GM21526 (cell line): ENCODE measurements at regions not wholly inside any gene's neighbourhood (a gene's known extent, or its start where the extent isn't known, plus 50 kb on each side); places are given as distances from the start of the nearest gene placed in this dataset.

Experiments
- ATAC-seq: cut with Tn5 transposase; IDR thresholded peaks from one replicate; pipeline ENCODE4 v1.9.1; 2021; ENCODE audit warnings: moderate library complexity; ENCODE audit not compliant: unreplicated experiment, low FRiP score

DNA sequence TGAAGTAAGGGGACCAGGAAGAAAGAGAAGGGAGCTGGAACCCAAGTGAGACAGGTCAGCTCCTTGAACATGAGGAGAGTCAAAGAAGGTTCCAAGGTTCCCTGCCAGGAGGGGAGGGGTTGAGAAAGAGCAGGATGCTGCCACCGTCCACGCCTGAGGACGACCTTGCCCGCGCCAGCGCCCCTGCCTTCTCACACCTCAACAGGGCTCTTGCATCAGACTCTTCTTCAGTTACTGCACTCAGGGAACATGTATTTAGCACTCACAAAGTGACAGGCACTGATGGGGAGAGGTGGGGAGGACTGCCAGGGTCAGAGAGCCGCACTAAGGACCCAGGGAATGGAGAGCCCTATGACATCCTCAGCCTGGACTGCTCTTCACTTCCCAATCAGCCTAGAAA is 102.1 kb upstream of the NUDT4 start:
- ATAC-seq = no peak

DNA sequence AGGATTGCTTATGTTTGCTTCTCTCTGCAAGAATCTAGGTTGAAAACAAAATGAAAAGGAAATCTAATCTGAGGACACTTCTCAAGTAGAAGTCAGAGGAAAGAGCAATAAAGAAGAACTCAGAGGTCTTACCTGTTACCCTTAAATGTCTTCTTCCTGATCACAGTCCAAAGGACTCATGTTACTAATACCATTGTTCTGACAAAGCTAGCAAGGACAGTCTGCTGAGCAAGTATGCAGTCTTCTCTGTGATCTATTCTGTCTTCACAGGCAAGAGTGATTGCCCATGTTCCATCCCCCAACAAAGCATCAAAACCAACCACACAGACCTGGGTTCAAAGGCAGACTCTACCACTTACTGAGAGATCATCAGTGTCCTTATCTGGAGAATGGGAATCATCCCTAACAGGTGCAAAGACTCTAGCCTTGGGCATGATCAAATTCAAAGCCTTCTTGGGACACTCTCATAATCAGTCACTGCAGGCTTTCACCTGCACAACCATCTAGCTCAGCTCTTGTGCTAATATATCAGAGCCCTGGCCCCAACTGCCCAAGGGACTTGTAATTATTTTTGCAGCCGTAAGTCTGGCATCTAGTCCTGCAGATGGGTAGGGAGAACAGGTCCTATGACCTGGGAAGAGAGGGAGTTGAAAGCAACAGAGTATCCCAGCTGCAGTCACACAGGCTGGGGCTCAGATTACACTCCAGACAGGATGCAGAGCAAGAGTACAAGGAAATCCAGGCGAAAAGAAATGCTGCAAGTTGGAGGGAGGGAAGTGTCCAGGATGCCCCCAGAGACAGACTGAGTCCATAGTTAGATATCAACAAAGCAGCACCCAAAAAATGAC is 97.9 kb upstream of the NUDT4 start:
- no peak for ATAC-seq

DNA sequence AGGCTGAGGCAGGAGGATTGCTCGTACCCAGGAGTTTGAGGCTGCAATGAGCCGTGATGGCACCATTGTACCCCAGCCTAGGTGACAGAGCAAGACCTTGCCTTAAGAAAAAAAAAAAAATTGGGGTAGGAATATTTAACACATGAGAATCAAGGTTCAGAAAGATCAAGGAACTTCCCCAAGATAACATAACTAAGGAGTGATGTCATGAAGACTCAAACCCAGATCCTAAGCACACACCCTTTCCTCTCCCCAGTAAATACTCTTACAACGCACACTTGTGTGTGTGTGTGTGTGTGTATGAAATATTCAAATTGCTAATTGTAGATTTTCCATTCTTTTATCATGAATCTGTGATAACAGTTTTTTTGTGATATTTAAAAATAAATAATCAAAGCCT is 90.6 kb upstream of the NUDT4 start:
- no peak for ATAC-seq

DNA sequence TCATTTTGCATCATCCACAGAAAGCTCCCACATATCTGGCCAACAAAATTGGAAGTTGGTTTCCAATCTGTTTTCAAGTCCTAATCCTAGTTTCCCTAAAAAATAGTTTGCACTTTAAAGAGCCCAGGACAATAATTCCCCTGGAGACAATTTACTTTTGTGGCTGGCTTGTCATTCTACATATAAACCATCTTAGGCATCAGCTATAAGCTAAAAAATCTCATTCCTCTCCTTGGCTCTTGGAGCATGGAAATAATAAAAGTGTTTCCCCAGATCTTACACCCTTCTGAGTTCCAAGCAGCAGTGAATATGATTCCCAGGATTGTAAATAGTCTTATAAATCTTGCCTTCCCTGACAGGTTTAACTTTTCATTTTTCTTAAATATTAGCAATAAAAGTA is 89.1 kb upstream of the NUDT4 start:
- no peak for ATAC-seq

DNA sequence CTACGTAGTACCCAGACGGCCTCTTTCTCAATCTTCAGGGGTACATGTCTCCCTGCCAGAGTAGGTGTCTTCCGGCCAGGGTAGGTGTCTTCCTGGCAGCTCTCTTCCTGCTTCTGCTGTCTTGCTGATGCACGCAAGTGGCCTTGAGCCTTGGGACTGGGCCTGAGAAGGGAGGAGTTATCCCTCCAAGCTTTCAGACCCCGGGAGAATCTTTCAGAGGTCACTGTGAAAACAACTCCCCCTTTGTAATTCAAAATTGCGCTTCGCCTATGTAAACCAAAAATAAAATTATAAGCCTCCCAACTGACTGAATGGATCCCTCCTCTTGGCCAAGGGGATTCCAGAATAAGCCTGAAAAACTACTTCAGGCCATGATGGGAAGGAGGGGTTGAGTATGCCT is 87.3 kb upstream of the NUDT4 start:
- ATAC-seq = no peak

DNA sequence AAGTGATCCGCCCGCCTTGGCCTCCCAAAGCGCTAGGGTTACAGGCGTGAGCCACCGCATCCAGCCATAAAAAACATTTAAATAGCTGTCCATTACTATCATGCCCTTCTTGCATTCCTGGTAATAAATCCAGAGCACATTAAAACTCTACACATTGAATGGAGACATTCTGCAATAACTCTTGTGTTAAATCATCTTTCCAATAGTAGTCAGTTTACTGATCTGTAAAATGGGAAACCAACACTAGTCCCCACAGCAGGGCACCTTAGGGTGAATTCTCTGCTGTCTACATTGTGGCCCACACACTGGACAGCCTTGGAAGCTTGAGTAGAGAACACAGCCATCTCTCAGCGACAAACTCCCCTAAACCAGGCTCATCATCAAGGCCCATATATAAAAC is 85.5 kb upstream of the NUDT4 start:
- no peak for ATAC-seq

DNA sequence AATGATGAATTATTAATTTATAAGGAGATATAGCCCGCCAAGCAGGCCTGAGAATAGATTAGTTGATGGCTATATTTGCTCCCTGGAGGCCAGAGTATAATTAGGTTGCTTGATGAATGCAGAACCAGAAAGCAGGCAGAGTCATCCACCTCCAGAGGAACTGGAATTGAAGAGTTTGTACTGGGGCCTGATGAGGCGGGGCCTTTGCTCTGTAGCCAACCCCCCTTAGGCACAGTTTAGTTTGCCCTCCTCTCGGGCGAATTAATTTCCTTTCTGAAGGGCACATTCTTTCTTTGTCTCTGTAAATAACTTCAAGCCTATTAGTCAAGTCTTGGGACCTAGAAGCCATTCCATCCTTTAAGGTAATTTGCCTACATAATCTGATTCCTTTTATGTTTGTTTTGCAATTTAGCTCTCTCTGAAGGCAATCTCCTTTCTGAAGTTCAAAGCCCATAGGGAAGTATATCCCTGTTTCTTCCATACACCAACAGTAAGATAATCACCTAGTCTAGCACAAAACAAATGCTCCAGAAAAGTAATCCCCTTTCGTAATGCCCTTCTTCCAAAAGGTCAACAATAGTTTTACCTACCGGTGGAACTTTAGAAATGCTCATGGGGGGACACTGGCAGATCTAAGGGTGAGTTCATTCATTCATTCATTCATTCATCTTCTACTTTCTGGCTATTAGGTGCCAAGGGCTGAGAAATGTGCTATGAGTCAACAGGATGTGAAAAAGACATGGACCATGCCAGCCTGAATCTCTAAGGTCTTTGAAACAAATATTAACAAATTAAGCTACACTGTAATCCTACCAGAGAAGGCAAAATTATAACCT is 84.8 kb upstream of the NUDT4 start:
- ATAC-seq = no peak

DNA sequence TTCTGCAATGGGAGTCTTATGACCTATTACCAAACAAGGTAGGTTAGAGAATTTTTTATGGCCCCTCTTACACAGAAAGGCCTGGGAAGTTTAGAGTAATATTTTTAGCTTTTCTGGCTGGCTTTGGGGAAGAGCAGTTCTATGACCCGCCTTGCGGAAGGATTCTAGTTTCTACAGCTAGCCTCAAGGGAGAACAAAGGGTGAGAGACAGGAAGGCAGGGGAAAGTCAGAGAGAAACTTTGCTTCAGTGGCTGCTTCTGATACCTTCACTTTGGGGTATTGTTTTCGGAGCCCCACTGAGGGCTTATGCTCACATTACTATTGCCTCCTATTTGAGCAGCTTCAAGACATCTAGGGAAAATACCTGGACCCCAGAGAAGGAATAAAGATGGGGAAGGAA is 80.7 kb upstream of the NUDT4 start:
- peak; percentile 93 for ATAC-seq

DNA sequence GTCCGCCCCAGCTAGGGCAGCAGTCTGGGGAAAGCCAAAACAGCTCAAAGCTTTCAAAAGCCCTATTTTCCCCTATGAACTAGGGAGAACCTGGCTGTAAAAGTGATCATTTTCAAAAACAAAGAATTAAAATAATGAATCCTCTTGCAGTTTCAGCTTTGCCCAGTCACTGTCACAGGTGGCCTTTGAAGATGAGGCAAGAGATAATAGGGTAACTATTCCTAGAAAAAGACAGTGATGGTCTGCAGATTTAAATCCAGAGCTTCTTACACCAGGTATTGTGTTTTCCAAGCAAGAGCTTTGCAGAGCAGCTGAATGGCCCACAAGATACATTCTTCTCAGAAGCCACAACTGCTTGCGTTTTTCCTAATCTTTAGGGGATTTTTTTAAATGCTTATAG is 80.2 kb upstream of the NUDT4 start:
- no peak for ATAC-seq

DNA sequence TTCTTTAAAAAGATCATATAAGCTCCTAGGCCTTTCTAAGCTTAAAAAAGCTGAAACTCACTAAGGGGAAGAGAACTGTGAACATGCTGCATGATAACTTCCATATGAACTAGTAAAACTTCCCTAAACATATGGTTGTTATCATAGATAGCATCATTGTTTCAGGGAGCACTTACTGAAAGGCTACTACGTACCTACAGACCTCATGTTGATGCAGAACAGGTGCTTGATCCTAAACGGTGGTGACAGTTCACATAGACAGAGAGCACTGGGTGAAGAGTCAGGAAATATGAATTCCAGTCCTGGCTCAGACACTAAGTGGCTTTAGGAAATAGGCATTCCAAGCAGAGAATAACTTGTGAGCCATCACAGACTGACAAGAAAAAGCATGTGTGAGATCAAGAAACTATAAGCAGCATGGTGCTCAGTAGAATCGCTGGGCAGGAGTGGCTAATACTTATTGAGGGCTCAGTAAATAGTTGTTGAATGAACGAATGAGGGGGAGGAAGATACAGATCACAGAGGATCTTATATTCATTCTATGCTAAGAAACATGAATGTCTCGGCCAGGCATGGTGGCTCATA is 78.4 kb upstream of the NUDT4 start:
- ATAC-seq = no peak

DNA sequence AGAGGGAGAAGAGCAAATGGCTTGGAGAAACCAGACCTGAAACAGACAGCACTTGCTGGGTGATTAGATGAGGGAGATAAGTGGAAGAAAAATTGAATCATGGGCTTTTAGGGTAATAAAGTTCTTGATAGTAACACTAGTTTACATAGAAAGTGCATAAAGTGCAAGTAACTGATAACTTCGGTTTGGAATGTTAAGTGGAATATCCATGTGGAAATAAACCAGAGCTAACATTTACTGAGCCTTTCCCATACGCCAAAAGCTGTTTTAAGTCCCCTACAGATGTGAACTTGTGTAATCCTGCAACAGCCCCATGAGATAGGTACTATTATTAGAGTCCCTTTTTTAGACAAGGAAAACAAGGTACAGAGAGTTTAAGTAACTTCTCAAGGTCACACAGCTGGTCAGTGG is 77.1 kb upstream of the NUDT4 start:
- no peak for ATAC-seq

DNA sequence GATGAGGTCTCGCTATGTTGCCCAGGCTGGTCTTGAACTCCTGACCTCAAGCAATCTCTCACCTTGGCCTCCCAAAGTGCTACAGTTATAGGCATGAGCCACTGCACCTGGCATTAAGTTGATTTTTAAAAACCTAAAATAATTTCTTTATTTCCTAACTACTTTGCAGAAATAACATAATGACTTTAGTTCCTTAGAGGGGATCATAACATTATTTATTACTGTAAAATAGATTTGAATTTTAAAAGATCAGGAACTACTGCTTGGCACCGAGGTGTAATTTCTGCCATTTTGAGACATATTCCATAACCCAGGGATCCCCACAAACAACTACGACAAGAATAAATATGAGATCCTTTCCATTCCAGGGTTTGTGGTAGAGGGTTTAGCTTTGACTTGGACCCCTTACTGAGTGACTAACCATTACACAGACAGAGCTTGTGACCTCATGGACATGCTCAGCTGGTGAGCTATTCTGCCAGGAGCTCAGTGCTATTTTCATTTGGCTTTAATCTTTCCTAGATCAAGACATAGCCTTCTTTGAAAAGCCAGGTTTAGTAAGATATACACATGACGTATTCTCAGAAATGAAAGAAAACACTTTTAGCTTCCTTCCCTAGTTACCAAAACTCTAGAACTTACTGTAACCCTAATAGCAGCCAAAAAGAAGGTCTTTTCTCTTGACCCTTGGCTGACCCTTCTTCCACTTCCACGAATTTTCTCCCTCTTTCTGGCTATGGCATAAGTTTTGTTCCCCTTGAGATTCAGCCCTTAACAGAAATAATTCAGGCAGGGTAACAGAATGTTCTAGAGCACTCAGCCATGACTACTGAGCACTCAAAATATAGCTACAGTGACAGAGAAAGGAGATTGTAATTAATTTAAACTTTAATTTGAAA is 75.1 kb upstream of the NUDT4 start:
- no peak for ATAC-seq

DNA sequence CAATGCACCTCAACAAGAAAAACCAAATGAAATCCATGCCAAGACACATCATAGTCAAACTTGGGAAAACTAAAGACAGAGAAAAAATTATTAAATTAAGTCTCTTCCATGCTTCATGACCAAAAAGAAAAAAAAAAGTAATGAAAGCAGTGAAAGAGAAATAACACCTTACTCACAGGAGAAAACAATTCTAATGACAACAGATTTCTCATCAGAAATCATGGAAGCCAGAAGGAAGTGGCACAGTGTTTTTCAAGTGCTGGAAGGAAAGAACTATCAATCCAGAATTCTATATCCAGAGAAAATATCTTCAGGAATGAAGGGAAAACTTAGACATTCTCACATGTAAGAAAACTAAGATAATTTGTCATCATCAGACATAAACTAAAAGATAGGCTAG is 71.1 kb upstream of the NUDT4 start:
- ATAC-seq = no peak

DNA sequence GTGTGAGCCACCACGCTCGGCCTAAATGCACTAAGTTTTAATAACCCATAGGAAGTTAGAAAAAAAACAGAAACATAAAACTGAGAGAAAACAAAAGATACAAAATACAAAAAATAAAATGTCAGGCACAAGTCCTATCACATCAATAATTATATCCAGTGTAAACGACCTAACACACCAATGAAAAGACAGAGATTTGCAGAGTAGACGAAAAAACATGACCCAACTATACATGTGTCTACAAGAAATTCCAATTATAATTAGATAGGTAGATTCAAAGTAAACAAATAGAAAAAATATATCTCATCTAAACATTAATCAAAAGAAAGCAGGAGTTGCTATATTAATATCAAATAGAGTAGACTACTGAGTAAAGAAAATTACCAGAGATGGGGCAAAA is 69.4 kb upstream of the NUDT4 start:
- no peak for ATAC-seq

DNA sequence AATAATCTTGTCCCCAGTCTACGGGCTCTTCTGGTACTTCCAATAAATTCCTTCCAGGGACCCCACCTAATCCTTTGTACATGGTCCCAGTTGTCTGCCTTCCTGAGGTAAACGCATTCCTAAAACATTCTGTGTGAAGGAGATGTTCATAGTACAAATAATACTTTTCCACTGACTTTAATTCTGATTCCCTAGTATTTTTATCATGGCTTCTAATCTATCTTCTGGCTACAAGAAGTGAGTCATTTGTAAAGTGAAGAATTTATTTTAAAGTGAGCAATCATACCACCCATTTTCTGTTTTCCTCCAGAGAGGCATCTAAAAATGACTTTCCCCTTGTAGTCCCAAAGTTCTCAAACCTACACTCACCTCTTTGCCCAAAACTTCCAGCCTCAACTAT is 65.9 kb upstream of the NUDT4 start:
- ATAC-seq = no peak

DNA sequence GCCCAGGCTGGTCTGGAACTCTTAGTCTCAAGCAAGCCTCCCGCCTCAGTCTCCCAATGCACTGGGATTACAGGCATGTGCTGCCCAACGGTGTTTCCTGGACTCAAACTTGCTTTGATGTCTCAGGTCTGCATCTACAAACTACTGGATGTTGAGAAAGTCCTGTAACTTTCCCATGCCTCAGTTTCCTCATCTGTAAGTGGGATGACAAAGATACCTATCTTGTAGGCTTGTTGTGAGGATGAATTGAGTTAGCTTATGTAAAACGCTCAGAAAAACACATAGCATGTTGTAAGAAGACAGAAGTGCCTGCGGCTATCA is 63.6 kb upstream of the NUDT4 start:
- ATAC-seq = no peak

DNA sequence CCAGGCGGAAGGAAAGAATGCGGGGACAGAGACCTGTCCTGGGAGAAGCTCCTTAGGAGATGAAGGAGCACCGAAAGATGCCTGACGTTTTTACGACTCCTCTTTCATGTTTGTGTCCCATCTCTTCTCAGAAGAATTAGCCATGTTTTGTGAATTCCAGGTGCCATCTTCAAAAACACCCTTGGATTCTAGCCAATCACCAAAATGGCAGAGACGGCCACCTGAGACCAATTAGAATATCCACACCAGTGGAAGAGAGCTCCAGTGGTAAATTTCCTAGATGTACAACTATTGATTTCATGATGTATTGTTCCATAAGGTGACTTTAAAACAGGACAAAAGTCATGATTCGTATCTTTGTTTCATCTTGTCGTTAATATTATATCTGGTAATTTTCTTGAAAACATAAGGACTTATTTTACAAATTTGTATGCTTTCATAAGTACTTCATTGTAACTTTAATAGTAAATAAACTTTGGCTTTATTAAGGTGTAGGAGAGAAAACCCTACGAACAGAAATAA is 62.3 kb upstream of the NUDT4 start:
- no peak for ATAC-seq

DNA sequence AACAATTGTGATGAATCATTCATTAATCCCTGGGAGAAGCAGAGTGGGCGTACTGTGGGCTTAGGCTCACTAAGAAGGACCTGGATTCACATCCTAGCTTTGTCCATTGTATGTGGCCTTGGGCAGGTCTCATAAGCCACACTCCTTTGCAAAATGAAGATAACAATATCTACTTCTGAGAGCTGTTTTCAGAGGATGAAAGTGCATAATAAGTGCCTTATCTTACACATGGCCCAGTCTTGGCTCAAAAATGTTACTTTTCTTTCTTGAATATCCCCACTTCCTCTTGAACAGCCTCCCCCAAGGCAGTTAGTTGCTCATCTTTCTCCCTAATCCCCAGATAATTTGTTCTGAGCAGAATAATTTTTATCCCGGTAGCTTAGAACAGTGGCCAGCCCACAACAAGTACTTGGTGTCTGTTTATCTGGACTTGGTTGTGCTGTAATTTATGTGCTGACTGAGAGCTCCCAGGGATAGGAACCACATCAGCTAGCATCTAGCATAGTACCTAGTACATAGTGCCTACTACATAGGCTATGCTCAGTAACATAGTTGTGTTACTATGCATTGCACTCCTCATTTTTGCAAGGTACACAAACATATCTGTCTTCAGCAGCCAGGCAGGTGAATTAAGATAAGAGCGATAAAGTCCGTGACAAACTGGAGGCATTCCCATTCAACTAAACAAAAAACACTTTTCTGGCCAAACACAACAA is 61.7 kb upstream of the NUDT4 start:
- ATAC-seq = no peak

DNA sequence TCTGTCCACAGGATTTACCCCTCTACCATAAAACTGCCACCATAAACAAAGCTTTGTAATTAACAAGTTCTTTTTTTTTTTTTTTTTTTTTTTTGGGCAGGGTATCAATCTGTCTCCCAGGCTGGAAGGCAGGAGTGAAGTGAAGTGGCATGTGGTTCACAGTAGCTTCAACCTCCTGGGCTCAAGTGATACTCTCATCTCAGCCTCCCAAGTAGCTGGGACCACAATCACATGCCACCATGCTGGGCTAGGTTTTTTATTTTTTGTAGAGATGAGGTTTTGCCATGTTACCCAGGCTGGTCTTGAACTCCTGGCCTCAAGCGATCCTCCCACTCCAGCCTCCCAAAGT is 61.1 kb upstream of the NUDT4 start:
- no peak for ATAC-seq

DNA sequence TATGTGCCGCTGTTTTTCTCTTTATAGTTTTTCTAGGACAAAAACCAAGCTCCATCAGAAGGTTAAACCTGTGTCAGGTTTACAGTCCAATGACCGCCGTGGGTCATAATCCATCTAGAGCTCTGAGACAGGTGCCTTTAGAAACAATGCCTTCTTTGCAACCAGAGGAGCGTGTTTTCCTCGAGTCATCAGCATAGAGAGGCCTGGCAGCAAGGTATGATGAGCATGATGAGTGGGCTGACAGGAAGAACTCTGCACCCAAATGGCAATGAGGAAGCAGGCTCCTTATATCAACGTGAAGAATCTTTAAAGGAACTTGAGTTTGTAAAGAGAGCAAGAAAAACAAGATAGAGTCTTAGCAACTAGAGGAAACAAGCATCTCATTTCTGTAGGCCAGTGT is 60.5 kb upstream of the NUDT4 start:
- ATAC-seq = no peak
